Fibroblast of lung (primary cell): ENCODE measurements at regions not wholly inside any gene's neighbourhood (a gene's known extent, or its start where the extent isn't known, plus 50 kb on each side); places are given as distances from the start of the nearest gene placed in this dataset.

ENCODE experiments used
- DNase-seq, 2 donors: peaks; one replicate each; pipeline versions ENCODE4 v3.0.0 to v3.0.0-alpha.2; 2010; ENCODE audit warnings: low read depth in 2 of 2
- H2AFZ ChIP-seq: 2 replicates; pipeline ENCODE4 v1.5.1; 2012; ENCODE audit warnings: low read length, control low read depth, inconsistent platforms
- H3K27ac ChIP-seq: 2 replicates; pipeline ENCODE4 v1.5.1; 2011; ENCODE audit warnings: low read length, control low read depth; ENCODE audit not compliant: insufficient read depth
- H3K27me3 ChIP-seq: 2 replicates; pipeline ENCODE4 v1.5.1; 2011; ENCODE audit warnings: mild to moderate bottlenecking, low read length; ENCODE audit not compliant: control insufficient read depth, insufficient read depth
- H3K36me3 ChIP-seq: 2 replicates; pipeline ENCODE4 v1.5.1; 2011; ENCODE audit warnings: low read length; ENCODE audit not compliant: control insufficient read depth, insufficient read depth
- H3K4me1 ChIP-seq: 2 replicates; pipeline ENCODE4 v1.5.1; 2011; ENCODE audit warnings: low read length; ENCODE audit not compliant: control insufficient read depth, insufficient read depth; ENCODE audit errors: extremely low read depth
- H3K4me2 ChIP-seq: 2 replicates; pipeline ENCODE4 v1.5.1; 2011; ENCODE audit warnings: low read length, control low read depth; ENCODE audit not compliant: insufficient read depth; ENCODE audit errors: extremely low read depth
- H3K4me3 ChIP-seq, 4 experiments: fragments of 200-600 bp in 1 of 4; sonication (generic) in 1 of 4; replicated peaks in 1 of 4; 2 replicates each; pipeline ENCODE4 v1.5.1; 2011 to 2016; ENCODE audit warnings: low read length in 4 of 4, low read depth in 3 of 4, mild to moderate bottlenecking in 3 of 4, control low read depth in 2 of 4, inconsistent platforms in 1 of 4, mixed read lengths in 1 of 4; ENCODE audit not compliant: insufficient read depth in 1 of 4; ENCODE audit errors: control extremely low read depth in 1 of 4
- H3K79me2 ChIP-seq: 2 replicates; pipeline ENCODE4 v1.5.1; 2012; ENCODE audit warnings: mild to moderate bottlenecking, low read length, inconsistent platforms; ENCODE audit not compliant: control insufficient read depth, insufficient read depth
- H3K9ac ChIP-seq: 2 replicates; pipeline ENCODE4 v1.5.1; 2011; ENCODE audit warnings: mild to moderate bottlenecking, low read length, control low read depth; ENCODE audit not compliant: insufficient read depth
- H3K9me3 ChIP-seq: 2 replicates; pipeline ENCODE4 v1.5.1; 2012; ENCODE audit warnings: low read depth, low read length; ENCODE audit not compliant: control insufficient read depth, insufficient read depth
- H4K20me1 ChIP-seq: 2 replicates; pipeline ENCODE4 v1.5.1; 2011; ENCODE audit warnings: low read length; ENCODE audit not compliant: control insufficient read depth, insufficient read depth; ENCODE audit errors: extremely low read depth
- CTCF ChIP-seq, 2 donors: IDR thresholded peaks in 1 of 2; conservative IDR thresholded peaks in 1 of 2; 1 replicate in 1 of 2; 2 replicates in 1 of 2; pipeline ENCODE4 v1.5.1; 2011 to 2012; ENCODE audit warnings: low read length in 2 of 2, control low read depth in 1 of 2, inconsistent platforms in 1 of 2, low read depth in 1 of 2, mild to moderate bottlenecking in 1 of 2
- EZH2 ChIP-seq: IDR thresholded peaks from 2 replicates; pipeline ENCODE4 v1.5.1; 2012; ENCODE audit warnings: low read length, control low read depth, mild to moderate bottlenecking; ENCODE audit errors: missing control alignments

GRCh38 chr2:6445156-6445555 is 420.6 kb downstream of the CMPK2 start:
- H4K20me1 ChIP-seq, result no peaks in the 10 kb centered on the region

GRCh38 chr2:6446938-6447608 is 418.6 kb downstream of the CMPK2 start:
- H3K4me2 ChIP-seq, result no peak overlapping the region
- no peaks in the 10 kb centered on the region for H3K79me2 ChIP-seq
- H3K9me3 ChIP-seq, result no peaks in the 10 kb centered on the region
- no peaks in the 10 kb centered on the region for H3K27me3 ChIP-seq
- no peaks in the 10 kb centered on the region for H3K36me3 ChIP-seq
- H3K9ac ChIP-seq, result no peak overlapping the region
- TF ChIP-seq CTCF (conservative IDR thresholded peaks at IDR 0.05 in 1 of 2, IDR thresholded peaks at IDR 0.05 in 1 of 2; ENCODE audit: low read depth in 1 of 2, low read length in 2 of 2) (no peak), EZH2 (no peak)
- H3K4me1 ChIP-seq, result no peaks in the 10 kb centered on the region
- no peak overlapping the region for H3K4me3 ChIP-seq
- no peak overlapping the region for H3K27ac ChIP-seq
- no peak overlapping the region for H2AFZ ChIP-seq
- H4K20me1 ChIP-seq, result no peaks in the 10 kb centered on the region
- DNase-seq, result no peak

More at GRCh38 chr2:6445156-6445555, 420.6 kb downstream of the CMPK2 start:
- no peaks in the 10 kb centered on the region for H3K4me1 ChIP-seq
- no peak overlapping the region for H3K27ac ChIP-seq
- no peak for DNase-seq
- H3K9ac ChIP-seq, result no peak overlapping the region
- no peaks in the 10 kb centered on the region for H3K27me3 ChIP-seq
- TF ChIP-seq EZH2 (no peak), CTCF (conservative IDR thresholded peaks at IDR 0.05 in 1 of 2, IDR thresholded peaks at IDR 0.05 in 1 of 2; ENCODE audit: low read depth in 1 of 2, low read length in 2 of 2) (no peak)
- H3K4me2 ChIP-seq, result no peak overlapping the region
- H3K4me3 ChIP-seq, result no peak overlapping the region
- no peaks in the 10 kb centered on the region for H3K79me2 ChIP-seq
- no peak overlapping the region for H2AFZ ChIP-seq
- no peaks in the 10 kb centered on the region for H3K9me3 ChIP-seq
- H3K36me3 ChIP-seq, result no peaks in the 10 kb centered on the region

DNA sequence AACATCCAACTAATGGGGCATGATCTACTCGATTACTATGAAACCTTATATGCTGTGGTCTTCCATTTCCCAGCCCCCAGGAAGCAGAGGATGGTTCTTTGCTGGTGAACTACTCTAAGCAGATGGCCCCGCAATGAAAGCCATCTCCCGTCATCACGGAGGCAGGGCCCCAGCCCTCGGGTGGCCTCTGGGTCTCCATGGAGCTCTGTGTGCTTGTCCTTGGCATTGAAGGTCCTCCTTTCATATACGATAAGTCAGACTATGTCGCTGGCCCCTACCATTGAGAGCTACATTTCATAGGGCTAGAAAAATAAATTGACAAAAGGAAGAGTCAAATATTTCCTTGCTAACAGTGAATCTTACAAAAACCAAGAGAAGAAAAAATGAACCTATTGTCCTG is 416.8 kb downstream of the CMPK2 start:
- no peak overlapping the region for H3K4me3 ChIP-seq
- no peak for DNase-seq

More for the DNA sequence above, 416.8 kb downstream of the CMPK2 start:
- H3K9me3 ChIP-seq, result no peaks in the 10 kb centered on the region
- H3K27me3 ChIP-seq, result no peaks in the 10 kb centered on the region
- TF ChIP-seq EZH2, result no peak
- no peak for TF ChIP-seq CTCF (conservative IDR thresholded peaks at IDR 0.05 in 1 of 2, IDR thresholded peaks at IDR 0.05 in 1 of 2; ENCODE audit: low read depth in 1 of 2, low read length in 2 of 2)
- no peaks in the 10 kb centered on the region for H3K79me2 ChIP-seq
- H3K27ac ChIP-seq, result no peak overlapping the region
- H3K4me2 ChIP-seq, result no peak overlapping the region
- H3K36me3 ChIP-seq, result no peaks in the 10 kb centered on the region
- no peaks in the 10 kb centered on the region for H3K4me1 ChIP-seq
- H4K20me1 ChIP-seq, result no peaks in the 10 kb centered on the region
- no peak overlapping the region for H3K9ac ChIP-seq
- H2AFZ ChIP-seq, result no peak overlapping the region
